Endothelial cell of umbilical vein (primary cell): ENCODE measurements at regions not wholly inside any gene's neighbourhood (a gene's known extent, or its start where the extent isn't known, plus 50 kb on each side); places are given as distances from the start of the nearest gene placed in this dataset.

Source experiments
- BruUV-seq: library from RNA; stranded (reverse); fragments of 400-500 nt; replicated peaks from 2 replicates; lab custom pipeline; 2021; lab: Mats Ljungman, UMichigan
- CTCF ChIA-PET: fragments of 300-600, 350-600 bp; sonication (Branson Sonifier 250); formaldehyde crosslinking; loops from one replicate; lab custom pipeline; 2021; ENCODE audit warnings: antibody characterized with exemption, inconsistent platforms; lab: Charles Lee
- POLR2A ChIA-PET: fragments of 300-600, 350-600 bp; sonication (Branson Sonifier 250); formaldehyde crosslinking; loops from one replicate; lab custom pipeline; 2021; ENCODE audit warnings: antibody characterized with exemption, inconsistent platforms; lab: Charles Lee
- DNase-seq: peaks from one replicate; pipeline ENCODE4 v3.0.0-alpha.2; 2011; ENCODE audit warnings: low read depth, low spot score
- FAIRE-seq: peaks from 2 replicates; lab custom pipeline; 2011; peaks lifted over from hg19 to GRCh38; lab: Jason Lieb, UNC
- H2AFZ ChIP-seq: 2 replicates; pipeline ENCODE4 v1.6.0; 2012; ENCODE audit warnings: low read depth, low read length, control low read depth, inconsistent platforms
- H3K27ac ChIP-seq: 2 replicates; pipeline ENCODE4 v1.5.1; 2011; ENCODE audit warnings: low read depth, mild to moderate bottlenecking, control low read depth, low read length, moderate library complexity; ENCODE audit not compliant: insufficient read depth
- H3K27me3 ChIP-seq, 2 experiments: 2 replicates each; pipeline versions ENCODE4 v1.6.0 to v1.6.1; 2011; ENCODE audit warnings: low read length in 2 of 2, mixed read lengths in 1 of 2; ENCODE audit not compliant: control insufficient read depth in 2 of 2, insufficient read depth in 2 of 2
- H3K36me3 ChIP-seq, 2 experiments: 2 replicates in 1 of 2; 3 replicates in 1 of 2; pipeline ENCODE4 v1.5.1; 2011; ENCODE audit warnings: low read length in 2 of 2, mild to moderate bottlenecking in 1 of 2, moderate library complexity in 1 of 2; ENCODE audit not compliant: control insufficient read depth in 2 of 2, insufficient read depth in 2 of 2; ENCODE audit errors: extremely low read depth in 1 of 2
- H3K4me1 ChIP-seq: 3 replicates; pipeline ENCODE4 v1.5.1; 2011; ENCODE audit warnings: mild to moderate bottlenecking, low read length; ENCODE audit not compliant: control insufficient read depth, insufficient read depth; ENCODE audit errors: extremely low read depth
- H3K4me2 ChIP-seq: 2 replicates; pipeline ENCODE4 v1.6.1; 2011; ENCODE audit warnings: low read length, control low read depth, mixed read lengths; ENCODE audit not compliant: insufficient read depth
- H3K4me3 ChIP-seq, 3 experiments: fragments of 200-600 bp in 1 of 3; sonication (generic), shearing (Covaris generic) in 1 of 3; replicated peaks in 1 of 3; 2 replicates each; pipeline ENCODE4 v1.5.1; 2011 to 2016; ENCODE audit warnings: control low read depth in 3 of 3, low read length in 3 of 3, mild to moderate bottlenecking in 2 of 3, inconsistent platforms in 1 of 3, low read depth in 1 of 3, moderate library complexity in 1 of 3; ENCODE audit not compliant: insufficient read depth in 1 of 3
- H3K79me2 ChIP-seq: 2 replicates; pipeline ENCODE4 v1.6.0; 2012; ENCODE audit warnings: low read length, inconsistent platforms; ENCODE audit not compliant: control insufficient read depth, insufficient read depth
- H3K9ac ChIP-seq: replicated peaks from 2 replicates; pipeline ENCODE3; 2011; ENCODE audit warnings: low read length, control low read depth; ENCODE audit not compliant: insufficient read depth; ENCODE audit errors: extremely low read depth
- H3K9me1 ChIP-seq: replicated peaks from 3 replicates; pipeline ENCODE4 v1.6.0; 2011; ENCODE audit warnings: mild to moderate bottlenecking, low read length; ENCODE audit not compliant: control insufficient read depth, insufficient read depth; ENCODE audit errors: extremely low read depth
- H3K9me3 ChIP-seq: replicated peaks from 2 replicates; pipeline ENCODE4 v1.5.1; 2012; ENCODE audit warnings: low read length, inconsistent platforms; ENCODE audit not compliant: control insufficient read depth, insufficient read depth
- H4K20me1 ChIP-seq: replicated peaks from 2 replicates; pipeline ENCODE3; 2011; ENCODE audit warnings: mild to moderate bottlenecking, low read length; ENCODE audit not compliant: control insufficient read depth, insufficient read depth; ENCODE audit errors: extremely low read depth
- EZH2 ChIP-seq: IDR thresholded peaks from 2 replicates; pipeline ENCODE4 v1.6.1; 2012; ENCODE audit warnings: borderline replicate concordance, low read depth, mild to moderate bottlenecking, moderate library complexity, low read length, inconsistent platforms; ENCODE audit not compliant: severe bottlenecking
- FOS ChIP-seq: IDR thresholded peaks from 2 replicates; pipeline ENCODE4 v1.6.1; 2011; ENCODE audit warnings: mild to moderate bottlenecking, low read length, moderate library complexity, borderline replicate concordance; ENCODE audit not compliant: insufficient read depth
- GATA2 ChIP-seq: IDR thresholded peaks from 2 replicates; pipeline ENCODE4 v1.7.0; 2011; ENCODE audit warnings: low read depth, mild to moderate bottlenecking, moderate library complexity, mixed read lengths, low read length; ENCODE audit not compliant: insufficient read length, insufficient read depth
- JUN ChIP-seq: IDR thresholded peaks from 2 replicates; pipeline ENCODE4 v1.6.1; 2011; ENCODE audit warnings: borderline replicate concordance, low read depth; ENCODE audit not compliant: insufficient read length, insufficient read depth
- MYC ChIP-seq: IDR thresholded peaks from one replicate; pipeline ENCODE4 v1.6.1; 2011; ENCODE audit warnings: mild to moderate bottlenecking, low read depth, low read length
- POLR2A ChIP-seq: IDR thresholded peaks from 2 replicates; pipeline ENCODE4 v1.6.1; 2012; ENCODE audit warnings: low read depth, mild to moderate bottlenecking, control low read depth, low read length
- POLR2AphosphoS5 ChIP-seq: IDR thresholded peaks from 2 replicates; pipeline ENCODE4 v1.6.1; 2012; ENCODE audit warnings: low read depth, mild to moderate bottlenecking, control low read depth, low read length, moderate library complexity; ENCODE audit not compliant: insufficient read depth
- dilution Hi-C: fragments of 300-500 bp; cut with MboI; formaldehyde crosslinking; loops from one replicate; pipeline ENCODE4 v1.15.0; 2019; ENCODE audit warnings: low sequenced_read_pairs; ENCODE audit not compliant: extremely low pct_ligation_motif_present
- intact Hi-C: fragments of 100-400 bp; cut with micrococcal nuclease; formaldehyde crosslinking; loops from one replicate; pipeline ENCODE4 v1.10.0; 2022
- TF ChIP-seq, protein P1 (sequence below): IDR thresholded peaks from 2 replicates; pipeline ENCODE4 v1.6.1; 2011; ENCODE audit not compliant: insufficient read depth, insufficient read length
- TF ChIP-seq, protein P2 (sequence below), 2 donors: IDR thresholded peaks; 1 replicate in 1 of 2; 2 replicates in 1 of 2; pipeline ENCODE4 v1.5.1; 2011; ENCODE audit warnings: low read length in 2 of 2, mild to moderate bottlenecking in 2 of 2, moderate library complexity in 2 of 2, control low read depth in 1 of 2, inconsistent platforms in 1 of 2, low read depth in 1 of 2; ENCODE audit not compliant: insufficient read depth in 1 of 2; ENCODE audit errors: extremely low read depth in 1 of 2

- no peaks in the 10 kb centered on the region for H3K36me3 ChIP-seq
- DNase-seq, result no peak
- no peaks in the 10 kb centered on the region for H3K4me1 ChIP-seq
- FAIRE-seq, result no peak
- CTCF ChIA-PET, result interaction anchor here (0.9 kb wide), 1 partner anchor 262 kb away, joined by 3 read pairs; no protein-coding TSS in a partner anchor
- POLR2A ChIA-PET, result interaction anchor here (0.6 kb wide), 1 partner anchor 88 kb away, joined by 4 read pairs; no protein-coding TSS in a partner anchor
- no peaks in the 10 kb centered on the region for H3K79me2 ChIP-seq
- H3K27ac ChIP-seq, result no peak overlapping the region
- BruUV-seq, result no TSS peak
- no peaks in the 10 kb centered on the region for H4K20me1 ChIP-seq
- no peak overlapping the region for H3K4me2 ChIP-seq
- peaks cover 20 to 34% of the 10 kb centered on the region in 2 experiments for H3K27me3 ChIP-seq
- no peak overlapping the region for H3K4me3 ChIP-seq
- H3K9ac ChIP-seq, result no peak overlapping the region
- no peaks in the 10 kb centered on the region for H3K9me1 ChIP-seq
- H2AFZ ChIP-seq, result no peak overlapping the region
- dilution Hi-C loops (no loop called here), intact Hi-C loops (no loop called here)
- TF ChIP-seq EZH2, result no peak
- TF ChIP-seq GATA2, result no peak
- TF ChIP-seq, protein P1, sequence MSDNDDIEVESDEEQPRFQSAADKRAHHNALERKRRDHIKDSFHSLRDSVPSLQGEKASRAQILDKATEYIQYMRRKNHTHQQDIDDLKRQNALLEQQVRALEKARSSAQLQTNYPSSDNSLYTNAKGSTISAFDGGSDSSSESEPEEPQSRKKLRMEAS, result no peak
- TF ChIP-seq JUN, result no peak
- TF ChIP-seq MYC, result no peak
- no peak for TF ChIP-seq POLR2A
- no peak for TF ChIP-seq FOS
- TF ChIP-seq POLR2AphosphoS5, result no peak
- TF ChIP-seq, protein P2, sequence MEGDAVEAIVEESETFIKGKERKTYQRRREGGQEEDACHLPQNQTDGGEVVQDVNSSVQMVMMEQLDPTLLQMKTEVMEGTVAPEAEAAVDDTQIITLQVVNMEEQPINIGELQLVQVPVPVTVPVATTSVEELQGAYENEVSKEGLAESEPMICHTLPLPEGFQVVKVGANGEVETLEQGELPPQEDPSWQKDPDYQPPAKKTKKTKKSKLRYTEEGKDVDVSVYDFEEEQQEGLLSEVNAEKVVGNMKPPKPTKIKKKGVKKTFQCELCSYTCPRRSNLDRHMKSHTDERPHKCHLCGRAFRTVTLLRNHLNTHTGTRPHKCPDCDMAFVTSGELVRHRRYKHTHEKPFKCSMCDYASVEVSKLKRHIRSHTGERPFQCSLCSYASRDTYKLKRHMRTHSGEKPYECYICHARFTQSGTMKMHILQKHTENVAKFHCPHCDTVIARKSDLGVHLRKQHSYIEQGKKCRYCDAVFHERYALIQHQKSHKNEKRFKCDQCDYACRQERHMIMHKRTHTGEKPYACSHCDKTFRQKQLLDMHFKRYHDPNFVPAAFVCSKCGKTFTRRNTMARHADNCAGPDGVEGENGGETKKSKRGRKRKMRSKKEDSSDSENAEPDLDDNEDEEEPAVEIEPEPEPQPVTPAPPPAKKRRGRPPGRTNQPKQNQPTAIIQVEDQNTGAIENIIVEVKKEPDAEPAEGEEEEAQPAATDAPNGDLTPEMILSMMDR (IDR thresholded peaks at IDR 0.05; ENCODE audit: extremely low read depth in 1 of 2, insufficient read depth in 1 of 2, low read depth in 1 of 2, low read length in 2 of 2), result no peak
- H3K9me3 ChIP-seq, result no peaks in the 10 kb centered on the region
Measured at GRCh38 chr10:14408139-14408538, 77.4 kb upstream of the FRMD4A start.
